DMS53 treated with DMSO at 0.1 percent for 48 hours (cell line): ENCODE measurements at regions not wholly inside any gene's neighbourhood (a gene's known extent, or its start where the extent isn't known, plus 50 kb on each side); places are given as distances from the start of the nearest gene placed in this dataset.

Source experiments
- DNase-seq: peaks from one replicate; lab custom pipeline; 2025; ENCODE audit not compliant: unreplicated experiment; lab: John Stamatoyannopoulos, UW

GRCh38 chr3:162764051-162764807 lies 1267.6 kb downstream of the OTOL1 start:
- DNase-seq, result no peak

GRCh38 chr3:162764808-162765071 lies 1268.1 kb downstream of the OTOL1 start:
- DNase-seq, result no peak

DNA sequence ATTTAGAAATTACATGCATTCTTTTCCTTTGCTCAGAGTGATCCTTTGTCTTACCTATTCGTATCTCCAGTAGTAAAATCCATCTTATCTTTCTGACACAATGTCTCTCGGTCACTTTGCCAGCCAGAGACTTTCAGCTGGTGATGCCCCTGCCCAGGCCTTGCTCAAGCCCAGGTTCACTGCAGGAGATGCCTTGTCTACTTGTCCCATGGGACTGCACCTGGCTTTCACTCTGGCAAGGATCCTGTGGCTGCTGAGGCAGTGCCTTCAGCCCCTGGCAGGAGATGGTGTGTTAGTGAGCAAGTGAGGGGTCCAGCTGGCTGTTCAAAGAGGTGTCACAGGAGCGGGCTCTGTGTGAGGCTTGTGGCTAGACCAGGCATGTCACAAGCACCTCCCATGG lies 1268.9 kb downstream of the OTOL1 start:
- no peak for DNase-seq

DNA sequence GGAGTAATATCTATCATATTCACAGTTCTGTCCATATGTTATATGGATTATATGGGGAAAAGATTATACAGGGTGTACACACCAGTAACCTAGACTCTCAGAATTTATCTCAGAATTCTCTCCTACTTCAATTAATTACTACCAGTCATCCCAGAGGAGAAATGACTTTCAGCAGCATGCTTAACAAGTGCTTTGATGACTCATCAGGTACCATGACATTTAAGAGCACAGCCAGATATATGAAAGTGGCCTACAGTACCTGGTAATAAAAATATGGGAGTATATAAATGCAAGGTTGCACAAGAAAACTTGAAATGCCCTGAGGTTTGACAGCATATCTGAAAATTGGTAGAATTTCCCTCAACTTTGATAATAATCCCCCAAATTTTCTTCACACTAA lies 1273.0 kb downstream of the OTOL1 start:
- peak; percentile 15 for DNase-seq

GRCh38 chr3:162770551-162770950 lies 1273.9 kb downstream of the OTOL1 start:
- DNase-seq, result no peak

- no peak for DNase-seq
These were observed 1278.0 kb downstream of the OTOL1 start for GRCh38 chr3:162774613-162775100.

DNA sequence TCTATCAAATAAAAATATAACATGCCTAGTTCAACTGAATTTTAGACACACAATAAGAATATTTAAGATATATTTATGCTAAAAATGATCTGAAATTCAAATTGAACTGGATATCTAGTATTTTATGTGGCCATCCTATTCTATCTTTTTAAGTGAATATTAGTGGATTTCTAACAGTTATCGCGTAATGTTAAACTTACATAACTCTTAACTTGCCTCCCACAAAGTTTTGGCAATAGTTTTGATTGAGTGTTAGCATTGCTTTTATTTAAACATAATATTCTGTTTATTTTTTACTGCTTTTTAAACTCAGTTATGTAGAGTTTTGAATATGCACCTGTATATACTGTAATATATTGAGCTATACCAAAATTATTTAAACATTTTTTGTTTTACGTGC lies 1279.5 kb downstream of the OTOL1 start:
- no peak for DNase-seq

GRCh38 chr3:162777118-162777517 lies 1280.5 kb downstream of the OTOL1 start:
- DNase-seq, result peak; percentile 5

- DNase-seq, result no peak
These were observed 1283.7 kb downstream of the OTOL1 start for GRCh38 chr3:162780313-162780712.

DNA sequence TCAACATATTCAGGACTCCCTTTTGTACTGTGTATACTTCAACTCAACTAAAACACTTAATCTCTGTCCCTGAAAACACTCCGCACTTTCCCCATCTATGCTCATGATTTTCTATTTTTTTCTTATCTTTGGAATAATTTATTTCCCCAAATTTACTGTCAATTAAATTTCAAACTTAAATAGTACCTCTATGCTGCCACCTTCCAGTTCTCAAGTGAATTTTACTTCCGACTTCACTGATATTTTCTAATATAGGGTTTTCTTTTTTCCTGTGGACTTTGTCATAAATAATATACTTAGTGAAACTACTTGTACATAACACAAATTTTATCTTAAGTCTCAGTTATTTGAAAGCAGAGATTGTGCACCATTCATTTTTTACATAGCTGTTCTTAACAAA lies 1303.3 kb downstream of the OTOL1 start:
- no peak for DNase-seq

DNA sequence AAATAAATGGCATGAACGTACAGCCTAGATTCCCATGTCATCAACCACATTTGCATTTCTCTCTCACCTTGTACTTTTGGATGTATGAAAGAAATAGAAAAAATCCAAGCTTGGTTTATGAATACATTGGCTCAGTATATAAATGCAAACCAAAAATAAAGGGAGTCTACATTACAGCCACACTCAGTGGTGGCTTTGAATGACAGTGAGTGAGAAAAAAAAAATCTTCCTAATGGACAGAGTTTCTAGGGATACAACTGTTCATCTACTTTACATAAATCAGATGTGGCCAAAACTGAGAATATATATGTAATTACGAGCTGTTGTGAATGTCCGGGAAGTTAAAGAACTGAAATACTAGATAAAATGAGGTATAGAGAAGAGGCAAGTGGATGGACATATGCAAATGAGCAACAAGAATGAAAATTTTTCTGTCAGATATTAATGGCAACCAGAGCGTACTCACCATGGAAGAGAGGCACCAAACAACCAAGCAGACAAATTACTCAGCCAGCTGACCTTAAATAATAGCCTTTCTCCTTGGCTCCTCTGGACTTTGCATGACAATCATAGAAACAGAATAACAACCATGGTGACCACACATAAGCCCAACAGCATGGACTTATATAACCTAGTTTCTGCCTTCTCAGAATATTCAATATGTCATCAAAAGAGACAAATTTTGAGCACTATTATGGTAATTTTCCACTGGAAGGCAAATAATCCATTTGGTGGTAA lies 1305.8 kb downstream of the OTOL1 start:
- DNase-seq, result no peak

DNA sequence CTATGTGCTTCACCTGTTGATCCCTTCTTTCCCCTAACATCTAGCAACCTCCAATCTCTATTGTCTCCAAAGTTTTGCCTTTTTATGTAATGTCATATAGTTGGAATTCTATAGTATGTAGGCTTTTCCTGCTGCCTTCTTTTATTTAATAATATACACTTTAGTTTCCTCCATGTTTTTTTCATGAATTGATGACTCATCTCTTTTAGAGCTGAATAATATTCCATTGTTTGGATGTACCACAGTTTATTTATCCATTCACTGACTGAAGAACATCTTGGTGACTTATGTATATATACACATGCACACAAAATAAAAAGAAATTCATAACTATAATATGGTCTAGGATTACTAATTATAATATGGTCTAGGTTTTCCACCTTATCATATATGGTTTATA lies 1314.2 kb downstream of the OTOL1 start:
- no peak for DNase-seq

DNA sequence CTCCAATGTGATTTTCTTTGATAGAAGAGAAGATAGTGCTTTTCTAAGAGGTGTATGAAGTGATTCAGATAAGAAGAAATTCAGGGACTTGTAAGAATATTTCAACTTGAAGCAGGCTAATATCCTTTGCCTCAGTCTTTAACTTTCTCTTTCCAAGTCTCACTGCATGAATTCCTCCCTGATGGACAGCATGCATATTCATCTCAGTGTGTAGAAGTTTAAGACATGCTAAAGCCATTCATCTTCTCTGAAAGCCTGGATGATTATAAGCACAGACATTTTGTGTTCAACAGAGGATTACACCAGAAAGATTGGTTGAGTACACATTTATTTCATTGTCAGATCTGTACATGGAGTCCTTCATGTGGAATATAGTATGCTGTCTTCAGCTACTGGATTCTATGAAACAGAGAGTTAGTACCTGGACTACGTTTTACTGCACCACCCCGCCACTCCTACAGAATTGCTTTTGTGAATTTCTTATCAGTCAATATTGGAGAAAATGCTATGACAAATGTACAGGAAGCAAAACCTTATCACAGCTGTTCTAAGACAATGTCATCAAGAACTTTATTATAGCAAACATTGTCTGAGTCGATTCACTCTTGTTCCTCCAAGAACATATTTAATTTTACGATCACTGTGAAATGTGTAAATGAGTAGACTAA lies 1346.1 kb downstream of the OTOL1 start:
- no peak for DNase-seq

GRCh38 chr3:162845918-162846317 lies 1349.3 kb downstream of the OTOL1 start:
- no peak for DNase-seq

DNA sequence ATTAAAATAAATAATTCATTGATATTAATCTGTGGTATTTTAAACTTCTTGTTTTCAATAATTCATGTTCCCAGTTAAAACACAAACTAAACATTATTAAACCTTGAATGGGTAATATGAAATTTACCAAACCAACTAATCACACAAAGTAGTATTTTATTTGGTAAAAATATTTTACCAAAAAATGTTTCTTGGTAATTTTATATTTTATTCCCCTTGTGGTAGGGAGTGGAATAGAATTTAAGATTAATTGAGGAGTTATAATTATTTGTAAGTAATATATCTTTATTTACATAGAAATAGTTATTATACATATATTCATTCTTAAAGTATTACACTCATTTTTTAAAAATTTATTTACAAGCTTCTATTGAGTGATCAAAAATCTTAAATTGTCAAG lies 1350.9 kb downstream of the OTOL1 start:
- no peak for DNase-seq

DNA sequence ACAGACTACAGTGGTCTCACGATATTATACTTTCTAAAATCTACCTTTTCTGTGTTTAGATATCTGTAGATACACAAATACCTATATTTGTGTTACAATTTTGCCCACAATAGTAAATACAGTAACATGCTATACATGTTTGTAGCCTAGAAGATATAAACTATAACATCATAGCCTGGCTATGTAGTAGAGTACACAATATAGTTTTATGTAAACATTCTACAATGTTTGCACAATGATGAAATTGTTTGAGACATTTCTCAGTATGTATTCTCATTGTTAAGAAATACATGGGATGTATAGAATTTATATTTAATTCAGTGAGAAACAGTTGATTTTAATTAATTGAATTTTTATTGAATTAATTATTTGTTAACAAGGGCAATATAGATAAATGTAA lies 1367.0 kb downstream of the OTOL1 start:
- DNase-seq, result peak; percentile 18

DNA sequence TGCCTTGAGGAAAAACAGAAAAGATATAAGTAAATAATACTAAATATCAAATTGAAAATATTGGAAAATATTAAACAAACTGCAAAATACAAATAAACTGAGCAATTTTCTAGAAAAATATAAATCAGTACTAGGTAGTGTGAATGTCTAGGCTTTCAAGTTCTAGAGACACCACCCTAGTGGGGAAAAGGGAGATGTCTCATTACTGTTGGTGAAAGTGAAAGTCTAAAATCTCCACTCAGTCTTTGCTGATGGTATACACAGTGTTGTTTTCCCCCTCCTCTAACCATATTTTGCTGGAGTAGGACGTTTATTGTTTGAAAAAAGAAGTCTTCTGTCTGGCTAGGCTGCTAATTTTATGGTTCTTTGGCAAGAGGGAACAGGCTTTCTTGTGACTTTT lies 1368.9 kb downstream of the OTOL1 start:
- DNase-seq, result no peak

- DNase-seq, result no peak
These were observed 1382.5 kb downstream of the OTOL1 start for GRCh38 chr3:162879021-162879562.

DNA sequence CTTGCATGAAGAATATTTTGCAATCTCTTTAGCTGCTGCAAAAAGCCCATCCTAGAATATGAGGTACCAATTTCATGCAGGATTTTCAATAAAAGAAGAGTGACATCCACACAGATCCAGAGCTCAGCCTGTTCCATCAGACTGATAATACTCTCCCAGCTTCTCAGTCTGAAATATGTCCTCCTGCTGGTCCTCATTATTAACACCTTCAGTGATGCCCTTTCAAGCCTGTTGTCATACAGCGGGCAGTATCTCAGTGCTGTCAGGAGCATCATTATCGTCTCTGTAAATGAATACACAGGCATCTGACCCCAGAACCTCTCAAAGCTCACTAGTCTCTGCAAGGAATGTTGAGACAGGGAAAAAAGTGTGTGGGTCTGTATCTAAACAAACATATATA lies 1387.8 kb downstream of the OTOL1 start:
- no peak for DNase-seq

DNA sequence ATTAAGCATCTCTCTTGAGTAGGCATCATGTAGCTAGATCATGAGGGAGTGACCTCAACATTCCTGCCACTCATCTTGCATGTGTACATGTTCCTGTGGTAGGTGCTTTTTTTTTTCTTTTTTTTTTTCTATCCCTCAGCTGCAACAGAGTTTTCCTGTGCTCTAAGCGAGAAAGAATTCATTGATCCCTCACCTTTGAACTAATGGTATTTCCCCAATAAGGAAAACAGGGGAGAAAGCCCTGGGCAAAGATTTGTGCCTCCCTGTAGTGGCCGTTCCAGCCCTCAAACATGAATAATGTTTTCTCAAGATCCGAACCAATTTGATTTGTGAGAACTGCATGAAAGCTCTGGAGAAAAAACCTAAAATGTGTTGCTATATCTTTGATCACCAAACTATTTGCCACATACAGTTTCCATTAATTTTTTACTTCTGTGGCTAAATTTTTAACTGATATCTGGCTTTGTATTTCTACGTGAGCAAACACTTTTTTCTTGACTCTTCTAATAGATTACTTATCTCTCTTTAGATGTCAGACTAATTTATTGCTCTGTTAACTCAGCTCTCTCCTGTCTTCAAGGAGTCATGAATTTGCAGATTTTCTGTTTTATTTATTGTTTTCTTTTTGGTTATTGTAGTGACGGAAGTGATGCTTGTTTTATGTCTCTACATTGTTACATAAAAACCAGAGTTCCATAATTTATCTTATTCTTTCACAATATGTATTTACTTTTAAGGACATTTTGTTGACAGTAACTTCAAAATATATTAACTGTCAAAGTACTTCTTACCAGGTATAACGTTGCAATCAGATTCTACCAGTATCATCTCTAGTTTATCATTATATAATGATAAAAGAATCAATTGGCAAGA lies 1396.5 kb downstream of the OTOL1 start:
- DNase-seq, result no peak

DNA sequence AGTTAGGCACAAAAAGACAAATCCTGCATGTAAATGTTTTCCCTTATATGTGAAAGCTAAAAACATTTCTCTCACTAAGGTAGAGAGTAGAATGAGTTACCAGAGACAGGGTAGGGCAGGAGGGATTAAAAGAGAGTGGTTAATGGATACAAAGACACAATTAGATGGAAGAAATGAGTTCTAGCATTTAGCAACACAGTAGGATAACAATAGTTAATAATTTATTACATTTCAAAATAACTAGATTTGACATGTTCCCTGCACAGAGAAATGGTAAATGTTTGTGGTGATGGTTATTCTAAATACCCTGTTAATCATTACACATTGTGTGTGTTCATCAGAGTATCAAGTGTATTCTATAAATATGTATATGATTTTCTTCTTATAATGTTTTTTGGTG lies 1400.7 kb downstream of the OTOL1 start:
- no peak for DNase-seq
